ENCODE measurements at regions not wholly inside any gene's neighbourhood (a gene's known extent, or its start where the extent isn't known, plus 50 kb on each side); places are given as distances from the start of the nearest gene placed in this dataset.

GRCh38 chr18:77505499-77505898, 255.9 kb downstream of the GALR1 start:
- no peak for TF ChIP-seq SMC3 (conservative IDR thresholded peaks at IDR 0.05; ENCODE audit: poor library complexity)
- TF ChIP-seq TAF1 (IDR thresholded peaks at IDR 0.05; ENCODE audit: low read depth): no peak
- no peak for TF ChIP-seq POLR2AphosphoS5 (IDR thresholded peaks at IDR 0.05)
- no peak for TF ChIP-seq REST (IDR thresholded peaks at IDR 0.05; ENCODE audit: borderline replicate concordance)
- TF ChIP-seq MXI1 (conservative IDR thresholded peaks at IDR 0.05; ENCODE audit: poor library complexity, severe bottlenecking): no peak
- no peak for TF ChIP-seq EP300 (conservative IDR thresholded peaks at IDR 0.05; ENCODE audit: poor library complexity, severe bottlenecking)
- TF ChIP-seq EZH2 (IDR thresholded peaks at IDR 0.05; ENCODE audit: borderline replicate concordance, insufficient read depth, low read length, poor library complexity, severe bottlenecking): no peak
- no peak for TF ChIP-seq RAD21 (conservative IDR thresholded peaks at IDR 0.05)
- no peaks in the 10 kb centered on the region for H3K36me3 ChIP-seq (ENCODE audit: insufficient read depth, low read length)
- no peak overlapping the region for H3K27ac ChIP-seq (ENCODE audit: low read length)
- H2AFZ ChIP-seq (ENCODE audit: low read depth, low read length): no peak overlapping the region
- H4K20me1 ChIP-seq (ENCODE audit: insufficient read depth): no peaks in the 10 kb centered on the region
- no peak overlapping the region for H3K4me3 ChIP-seq (ENCODE audit: low read length)
- H3K4me2 ChIP-seq (ENCODE audit: low read length): no peak overlapping the region
- H3K27me3 ChIP-seq (ENCODE audit: insufficient read depth, low read depth, low read length): no peaks in the 10 kb centered on the region
- H3K79me2 ChIP-seq (replicated peaks; ENCODE audit: insufficient read depth, low read length): no peaks in the 10 kb centered on the region
- H3F3A ChIP-seq (ENCODE audit: insufficient read depth, low read length, poor library complexity, severe bottlenecking): no peaks in the 10 kb centered on the region
- H3K9me2 ChIP-seq (ENCODE audit: insufficient read depth, low read length): no peaks in the 10 kb centered on the region
- no peak overlapping the region for H3K9ac ChIP-seq (ENCODE audit: low read length)
- H3K9me3 ChIP-seq (ENCODE audit: low read length): no peaks in the 10 kb centered on the region

- Histone ChIP-seq H4K20me1 (ENCODE audit: insufficient read depth) (no peaks in the 10 kb centered on the region), H3F3A (ENCODE audit: insufficient read depth, low read length, poor library complexity, severe bottlenecking) (no peaks in the 10 kb centered on the region), H2AFZ (ENCODE audit: low read depth, low read length) (no peak overlapping the region), H3K9me3 (ENCODE audit: low read length) (no peaks in the 10 kb centered on the region), H3K79me2 (replicated peaks; ENCODE audit: insufficient read depth, low read length) (no peaks in the 10 kb centered on the region), H3K4me2 (ENCODE audit: low read length) (no peak overlapping the region), H3K9ac (ENCODE audit: low read length) (no peak overlapping the region), H3K4me3 (ENCODE audit: low read length) (no peak overlapping the region), H3K27ac (ENCODE audit: low read length) (no peak overlapping the region), H3K9me2 (ENCODE audit: insufficient read depth, low read length) (no peaks in the 10 kb centered on the region), H3K36me3 (ENCODE audit: insufficient read depth, low read length) (no peaks in the 10 kb centered on the region), H3K27me3 (ENCODE audit: insufficient read depth, low read depth, low read length) (no peaks in the 10 kb centered on the region)
- no peak for TF ChIP-seq CTCF (IDR thresholded peaks at IDR 0.05; ENCODE audit: poor library complexity, severe bottlenecking)
- no peak for TF ChIP-seq RAD21 (conservative IDR thresholded peaks at IDR 0.05)
- TF ChIP-seq POLR2AphosphoS5 (IDR thresholded peaks at IDR 0.05): no peak
These were observed 262.5 kb downstream of the GALR1 start for GRCh38 chr18:77512152-77512551.

- Histone ChIP-seq H3F3A (ENCODE audit: insufficient read depth, low read length, poor library complexity, severe bottlenecking) (no peaks in the 10 kb centered on the region), H4K20me1 (ENCODE audit: insufficient read depth) (no peaks in the 10 kb centered on the region), H3K79me2 (replicated peaks; ENCODE audit: insufficient read depth, low read length) (no peaks in the 10 kb centered on the region), H3K9me3 (ENCODE audit: low read length) (no peaks in the 10 kb centered on the region), H3K9me2 (ENCODE audit: insufficient read depth, low read length) (no peaks in the 10 kb centered on the region), H3K4me3 (ENCODE audit: low read length) (no peak overlapping the region), H3K27me3 (ENCODE audit: insufficient read depth, low read depth, low read length) (no peaks in the 10 kb centered on the region), H2AFZ (ENCODE audit: low read depth, low read length) (no peak overlapping the region), H3K36me3 (ENCODE audit: insufficient read depth, low read length) (no peaks in the 10 kb centered on the region), H3K4me2 (ENCODE audit: low read length) (no peak overlapping the region), H3K9ac (ENCODE audit: low read length) (no peak overlapping the region), H3K27ac (ENCODE audit: low read length) (no peak overlapping the region)
- TF ChIP-seq TAF1 (IDR thresholded peaks at IDR 0.05; ENCODE audit: low read depth) (no peak), SMC3 (conservative IDR thresholded peaks at IDR 0.05; ENCODE audit: poor library complexity) (no peak), EP300 (conservative IDR thresholded peaks at IDR 0.05; ENCODE audit: poor library complexity, severe bottlenecking) (no peak), RAD21 (conservative IDR thresholded peaks at IDR 0.05) (no peak), EZH2 (IDR thresholded peaks at IDR 0.05; ENCODE audit: borderline replicate concordance, insufficient read depth, low read length, poor library complexity, severe bottlenecking) (no peak), REST (IDR thresholded peaks at IDR 0.05; ENCODE audit: borderline replicate concordance) (no peak), MXI1 (conservative IDR thresholded peaks at IDR 0.05; ENCODE audit: poor library complexity, severe bottlenecking) (no peak), CTCF (IDR thresholded peaks at IDR 0.05; ENCODE audit: poor library complexity, severe bottlenecking) (no peak), POLR2AphosphoS5 (IDR thresholded peaks at IDR 0.05) (no peak)
These were observed 268.3 kb downstream of the GALR1 start for GRCh38 chr18:77517901-77518300.
